T-helper 1 cell treated with Interleukin-12 subunit alpha and Interleukin-12 subunit beta and Interleukin-4 antibody, amounts not matched to agents 30 μg/mL and 1 μg/mL, for 36 hours (primary cell): ENCODE measurements at regions not wholly inside any gene's neighbourhood (a gene's known extent, or its start where the extent isn't known, plus 50 kb on each side); places are given as distances from the start of the nearest gene placed in this dataset.

ENCODE experiments used
- H3K27ac Mint-ChIP-seq: one replicate; pipeline ENCODE4 v1.8.0; 2021; ENCODE audit warnings: mild to moderate bottlenecking, mixed read lengths
- H3K27me3 Mint-ChIP-seq: one replicate; pipeline ENCODE4 v1.8.0; 2021; ENCODE audit warnings: low read depth, mixed read lengths
- H3K36me3 Mint-ChIP-seq: one replicate; pipeline ENCODE4 v1.8.0; 2021; ENCODE audit warnings: low read depth, mixed read lengths
- H3K4me1 Mint-ChIP-seq: one replicate; pipeline ENCODE4 v1.8.0; 2021; ENCODE audit warnings: low read depth, mixed read lengths
- H3K4me3 Mint-ChIP-seq: one replicate; pipeline ENCODE4 v1.8.0; 2021; ENCODE audit warnings: mild to moderate bottlenecking, moderate library complexity, mixed read lengths
- H3K9me3 Mint-ChIP-seq: one replicate; pipeline ENCODE4 v1.8.0; 2021; ENCODE audit warnings: mixed read lengths

- no peaks in the 10 kb centered on the region for H3K36me3 Mint-ChIP-seq
- no peaks in the 10 kb centered on the region for H3K9me3 Mint-ChIP-seq
- H3K4me1 Mint-ChIP-seq: peaks cover 7% of the 10 kb centered on the region
- H3K4me3 Mint-ChIP-seq: no peak overlapping the region
- peak overlapping the region; percentile 62 for H3K27ac Mint-ChIP-seq
- peaks cover 11% of the 10 kb centered on the region for H3K27me3 Mint-ChIP-seq
These were observed 436.7 kb downstream of the DAD1 start for GRCh38 chr14:22152161-22152870.

DNA sequence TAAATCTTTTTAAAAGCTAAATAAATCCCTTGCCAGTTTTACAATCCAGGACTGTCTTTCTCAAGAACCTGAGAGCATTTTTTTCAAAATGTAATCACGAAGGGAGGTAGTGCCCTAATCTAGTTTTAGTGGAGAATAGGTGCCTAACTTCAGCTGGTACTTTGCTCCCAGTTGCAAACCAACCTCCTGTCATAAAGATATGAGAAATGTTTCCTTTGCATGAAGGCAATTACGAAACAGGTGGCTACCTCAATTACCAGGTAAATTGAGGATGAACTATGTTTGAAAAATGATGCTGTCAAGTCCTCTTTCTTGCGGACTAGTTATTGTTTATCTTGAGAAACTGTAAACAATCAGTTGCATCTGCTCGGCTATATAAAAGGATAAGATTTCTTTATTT lies 437.9 kb downstream of the DAD1 start:
- no peaks in the 10 kb centered on the region for H3K36me3 Mint-ChIP-seq
- H3K27me3 Mint-ChIP-seq: peaks cover 12% of the 10 kb centered on the region
- H3K4me3 Mint-ChIP-seq: no peak overlapping the region
- H3K9me3 Mint-ChIP-seq: no peaks in the 10 kb centered on the region
- peaks cover 7% of the 10 kb centered on the region for H3K4me1 Mint-ChIP-seq
- no peak overlapping the region for H3K27ac Mint-ChIP-seq

DNA sequence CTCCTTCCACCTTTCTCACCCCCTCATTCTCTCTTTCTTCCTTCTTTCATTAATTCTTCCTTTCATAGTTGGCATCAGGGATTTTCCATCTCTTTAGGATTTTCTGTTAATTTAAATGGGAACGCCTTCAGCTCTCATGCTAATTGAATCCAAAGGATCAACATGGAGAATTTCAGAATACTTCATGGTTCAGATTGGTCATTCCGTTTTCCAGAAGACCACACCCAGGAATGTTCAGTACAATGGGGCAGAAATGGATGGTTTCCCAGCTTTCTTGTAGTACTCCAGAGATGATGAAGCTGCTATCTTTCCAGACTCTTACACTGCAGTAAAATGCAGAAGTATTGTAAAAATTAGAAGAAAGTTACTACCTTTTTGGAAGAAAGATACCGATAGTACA lies 440.0 kb downstream of the DAD1 start:
- H3K27me3 Mint-ChIP-seq: peaks cover 16% of the 10 kb centered on the region
- no peaks in the 10 kb centered on the region for H3K36me3 Mint-ChIP-seq
- H3K27ac Mint-ChIP-seq: no peak overlapping the region
- H3K4me1 Mint-ChIP-seq: peaks cover 7% of the 10 kb centered on the region
- no peaks in the 10 kb centered on the region for H3K9me3 Mint-ChIP-seq
- H3K4me3 Mint-ChIP-seq: no peak overlapping the region

DNA sequence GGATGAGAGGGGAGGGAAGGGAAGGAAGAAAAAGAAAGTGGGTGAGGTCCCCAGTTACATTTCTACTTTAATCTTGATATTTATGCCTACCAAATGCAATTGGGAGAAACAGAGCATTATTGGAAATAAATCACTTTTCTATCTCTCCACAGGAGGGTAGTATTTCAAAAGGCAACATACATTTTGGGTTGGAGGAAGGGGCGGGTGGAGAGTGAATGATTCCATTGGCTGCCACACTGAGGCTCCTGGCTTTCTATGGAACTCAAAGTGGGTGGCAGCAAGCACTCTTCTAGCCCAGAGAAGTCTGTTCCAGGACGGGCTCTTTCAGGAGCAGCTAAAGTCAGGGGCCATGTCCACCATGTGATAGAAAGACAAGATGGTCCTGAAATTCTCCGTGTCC lies 441.3 kb downstream of the DAD1 start:
- Mint-ChIP-seq H3K9me3 (no peaks in the 10 kb centered on the region), H3K27me3 (peaks cover 16% of the 10 kb centered on the region), H3K36me3 (no peaks in the 10 kb centered on the region)

GRCh38 chr14:22143363-22143762 lies 445.7 kb downstream of the DAD1 start:
- Mint-ChIP-seq H3K4me1 (no peaks in the 10 kb centered on the region), H3K4me3 (no peak overlapping the region), H3K9me3 (no peaks in the 10 kb centered on the region), H3K36me3 (no peaks in the 10 kb centered on the region), H3K27me3 (peaks cover 19% of the 10 kb centered on the region), H3K27ac (no peak overlapping the region)

More for the DNA sequence above, 441.3 kb downstream of the DAD1 start:
- Mint-ChIP-seq H3K4me1 (peaks cover 3% of the 10 kb centered on the region), H3K27ac (peak overlapping the region; percentile 77), H3K4me3 (peak overlapping the region; percentile 70)

DNA sequence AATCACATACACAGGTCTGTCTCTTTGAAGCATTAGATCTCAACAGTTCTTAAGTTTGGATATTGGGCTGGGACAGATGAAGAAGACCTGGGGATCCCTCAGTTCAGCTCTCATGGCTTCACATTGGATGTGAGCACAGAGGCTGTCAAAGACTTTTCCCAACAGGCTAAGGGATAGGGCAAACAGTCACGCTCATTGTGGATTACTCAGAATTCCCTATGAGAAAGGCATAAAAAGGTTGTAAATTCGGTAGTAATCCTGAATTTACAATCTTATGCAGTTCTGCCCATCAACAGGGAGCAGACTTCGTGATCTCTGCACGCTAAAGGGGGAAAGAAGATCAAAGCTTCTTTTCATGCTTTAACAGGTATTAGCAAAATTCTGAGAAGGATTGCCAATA lies 448.4 kb downstream of the DAD1 start:
- Mint-ChIP-seq H3K4me1 (no peaks in the 10 kb centered on the region), H3K36me3 (no peaks in the 10 kb centered on the region), H3K4me3 (no peak overlapping the region), H3K9me3 (no peaks in the 10 kb centered on the region), H3K27ac (no peak overlapping the region), H3K27me3 (peaks cover 8% of the 10 kb centered on the region)

DNA sequence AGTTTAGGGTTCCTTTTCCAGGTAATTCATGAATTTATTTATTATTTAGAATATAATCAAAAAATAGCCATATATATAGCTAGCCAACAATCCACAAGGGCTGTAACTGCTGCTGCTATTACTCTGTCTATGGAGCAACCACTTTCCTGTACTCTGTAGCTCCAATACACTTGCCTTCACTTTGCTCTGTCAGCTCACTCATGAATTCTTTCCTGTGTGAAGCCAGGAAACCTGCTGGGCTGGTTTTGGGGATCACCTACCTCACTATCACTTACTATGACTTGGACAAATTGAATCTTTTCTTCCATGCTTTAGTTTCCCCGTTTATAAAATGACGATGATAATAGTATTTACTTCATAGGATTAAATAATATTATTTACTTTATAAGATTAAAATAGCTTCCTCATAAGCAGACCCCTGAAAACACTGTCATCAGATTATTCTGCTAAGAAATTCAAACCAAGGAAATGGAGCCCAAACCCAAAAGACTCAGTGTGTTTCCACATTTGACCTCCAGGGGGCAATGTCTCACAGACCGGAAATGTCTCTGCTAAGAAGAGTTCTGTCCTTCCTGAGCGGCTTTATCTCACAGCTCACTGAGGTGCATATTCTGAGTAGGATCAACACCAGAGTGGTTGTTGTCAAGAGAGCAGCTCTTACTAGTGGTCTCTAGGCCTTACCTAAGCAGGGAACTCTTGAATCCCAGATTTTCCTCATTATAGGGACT lies 457.1 kb downstream of the DAD1 start:
- Mint-ChIP-seq H3K27ac (no peak overlapping the region), H3K4me1 (peaks cover 2% of the 10 kb centered on the region), H3K9me3 (peaks cover 5% of the 10 kb centered on the region), H3K36me3 (peaks cover 4% of the 10 kb centered on the region), H3K4me3 (no peak overlapping the region), H3K27me3 (no peaks in the 10 kb centered on the region)

GRCh38 chr14:22124073-22124613 lies 450.5 kb upstream of the OR4E1 start:
- Mint-ChIP-seq H3K4me1 (peaks cover 14% of the 10 kb centered on the region), H3K9me3 (no peaks in the 10 kb centered on the region), H3K4me3 (peak overlapping the region; percentile 90), H3K27ac (peak overlapping the region; percentile 87), H3K27me3 (no peaks in the 10 kb centered on the region), H3K36me3 (peaks cover 3% of the 10 kb centered on the region)

GRCh38 chr14:22122829-22123560 lies 449.4 kb upstream of the OR4E1 start:
- no peaks in the 10 kb centered on the region for H3K9me3 Mint-ChIP-seq
- H3K4me3 Mint-ChIP-seq: peak overlapping the region; percentile 90
- peak overlapping the region; percentile 76 for H3K27ac Mint-ChIP-seq

DNA sequence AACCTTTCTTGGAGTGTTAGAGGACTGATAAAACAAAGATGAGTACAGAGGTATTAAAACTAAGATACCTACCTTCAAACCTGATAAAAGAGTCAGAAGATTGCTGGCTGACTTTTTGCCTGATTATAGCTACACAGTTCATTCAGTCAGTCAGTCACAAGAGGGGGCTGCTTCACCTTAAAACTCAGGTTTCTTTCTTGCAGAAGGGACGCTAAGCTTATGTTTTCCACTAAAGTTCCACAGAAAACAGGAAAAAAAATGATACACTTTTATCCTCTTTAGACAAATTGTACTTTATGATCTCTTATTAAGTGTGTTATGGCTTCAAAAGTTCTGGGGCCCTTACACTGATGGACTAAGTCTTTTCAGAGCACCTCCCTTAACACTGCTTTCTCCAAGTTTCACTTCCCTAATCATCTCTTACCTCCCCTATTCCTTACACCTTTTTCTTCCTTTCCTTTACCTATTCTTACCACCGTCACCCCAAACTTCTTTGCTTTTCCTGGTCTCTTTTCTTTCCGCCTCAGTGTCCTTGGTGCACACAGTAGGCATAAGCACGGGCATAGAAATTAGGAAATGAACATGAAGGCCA lies 448.7 kb upstream of the OR4E1 start:
- peaks cover 18% of the 10 kb centered on the region for H3K4me1 Mint-ChIP-seq
- H3K27ac Mint-ChIP-seq: peak overlapping the region; percentile 76
- H3K4me3 Mint-ChIP-seq: peak overlapping the region; percentile 90
- peaks cover 3% of the 10 kb centered on the region for H3K27me3 Mint-ChIP-seq
- H3K36me3 Mint-ChIP-seq: peaks cover 3% of the 10 kb centered on the region
- H3K9me3 Mint-ChIP-seq: no peaks in the 10 kb centered on the region

More at GRCh38 chr14:22122829-22123560, 449.4 kb upstream of the OR4E1 start:
- Mint-ChIP-seq H3K36me3 (peaks cover 3% of the 10 kb centered on the region), H3K27me3 (peaks cover 3% of the 10 kb centered on the region), H3K4me1 (peaks cover 18% of the 10 kb centered on the region)

DNA sequence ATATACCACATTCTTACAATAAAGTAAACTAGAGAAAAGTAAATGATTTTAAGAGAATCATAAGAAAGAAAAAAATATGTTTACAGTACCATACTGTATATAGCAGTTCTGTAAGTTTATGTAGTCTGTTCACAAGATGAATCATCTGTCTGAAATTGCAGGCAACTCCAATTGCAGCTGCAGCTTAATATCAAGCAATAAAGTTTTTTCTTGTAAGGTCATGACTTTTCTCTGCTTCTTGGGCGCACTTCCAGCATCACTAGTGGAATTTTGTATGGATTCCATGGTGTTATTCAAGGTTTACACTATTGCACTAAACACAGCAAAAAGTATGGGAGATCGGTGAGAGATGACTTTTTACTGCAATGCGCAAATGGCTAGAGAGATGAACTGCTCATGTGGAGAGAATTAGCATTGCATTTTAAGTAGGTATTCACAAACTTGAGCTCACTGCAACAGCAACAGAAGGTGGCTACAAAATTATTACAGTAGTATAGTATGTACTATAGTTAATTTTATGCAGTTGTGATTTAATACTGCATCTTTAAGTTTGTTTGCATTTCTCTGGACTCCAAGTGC lies 445.4 kb upstream of the OR4E1 start:
- Mint-ChIP-seq H3K4me3 (peak overlapping the region; percentile 77), H3K27ac (peak overlapping the region; percentile 80), H3K9me3 (no peaks in the 10 kb centered on the region), H3K27me3 (peaks cover 3% of the 10 kb centered on the region), H3K4me1 (peaks cover 27% of the 10 kb centered on the region), H3K36me3 (peaks cover under 1% of the 10 kb centered on the region)

GRCh38 chr14:22113401-22113800 lies 439.8 kb upstream of the OR4E1 start:
- Mint-ChIP-seq H3K27me3 (no peaks in the 10 kb centered on the region), H3K9me3 (no peaks in the 10 kb centered on the region), H3K4me1 (peaks cover 22% of the 10 kb centered on the region), H3K4me3 (peak overlapping the region; percentile 76), H3K36me3 (no peaks in the 10 kb centered on the region), H3K27ac (peak overlapping the region; percentile 84)

GRCh38 chr14:22112004-22112403 lies 438.4 kb upstream of the OR4E1 start:
- no peaks in the 10 kb centered on the region for H3K36me3 Mint-ChIP-seq
- peak overlapping the region; percentile 77 for H3K4me3 Mint-ChIP-seq
- no peaks in the 10 kb centered on the region for H3K9me3 Mint-ChIP-seq
- H3K27ac Mint-ChIP-seq: peak overlapping the region; percentile 70
- H3K4me1 Mint-ChIP-seq: peaks cover 25% of the 10 kb centered on the region
- no peaks in the 10 kb centered on the region for H3K27me3 Mint-ChIP-seq

- H3K27ac Mint-ChIP-seq: peak overlapping the region; percentile 47
- H3K4me1 Mint-ChIP-seq: peaks cover 21% of the 10 kb centered on the region
- no peaks in the 10 kb centered on the region for H3K9me3 Mint-ChIP-seq
- H3K4me3 Mint-ChIP-seq: no peak overlapping the region
- H3K36me3 Mint-ChIP-seq: no peaks in the 10 kb centered on the region
- no peaks in the 10 kb centered on the region for H3K27me3 Mint-ChIP-seq
These were observed 434.1 kb upstream of the OR4E1 start for GRCh38 chr14:22107753-22108152.
